Neural cell (in vitro differentiated cells): ENCODE measurements at regions not wholly inside any gene's neighbourhood (a gene's known extent, or its start where the extent isn't known, plus 50 kb on each side); places are given as distances from the start of the nearest gene placed in this dataset.

ENCODE experiments used
- H2AFZ ChIP-seq: fragments of 200-600, 300-800 bp; sonication (generic), shearing (Covaris generic); 2 replicates; pipeline ENCODE4 v1.6.0; 2014; ENCODE audit warnings: low read depth, mild to moderate bottlenecking, antibody characterized with exemption, low read length, moderate library complexity
- H3F3A ChIP-seq: fragments of 200-600 bp; shearing (Covaris generic); 2 replicates; pipeline ENCODE4 v1.6.1; 2016; ENCODE audit warnings: mild to moderate bottlenecking, moderate library complexity, mixed read lengths, antibody characterized with exemption, low read length; ENCODE audit not compliant: insufficient read depth, poor library complexity, severe bottlenecking
- H3K27ac ChIP-seq: fragments of 200-600, 300-800 bp; sonication (generic), shearing (Covaris generic); 2 replicates; pipeline ENCODE4 v1.5.1; 2014; ENCODE audit warnings: mild to moderate bottlenecking, low read length, moderate library complexity
- H3K27me3 ChIP-seq: fragments of 300-800, 200-600 bp; sonication (generic), shearing (Covaris generic); 2 replicates; pipeline ENCODE4 v1.6.0; 2014; ENCODE audit warnings: mild to moderate bottlenecking, low read depth, low read length, moderate library complexity; ENCODE audit not compliant: insufficient read depth
- H3K36me3 ChIP-seq: fragments of 300-800, 200-600 bp; sonication (generic), shearing (Covaris generic); 2 replicates; pipeline ENCODE4 v1.5.1; 2014; ENCODE audit warnings: mild to moderate bottlenecking, antibody characterized with exemption, low read length, moderate library complexity; ENCODE audit not compliant: insufficient read depth
- H3K4me2 ChIP-seq: fragments of 300-800, 200-600 bp; sonication (generic), shearing (Covaris generic); 2 replicates; pipeline ENCODE4 v1.6.0; 2014; ENCODE audit warnings: mild to moderate bottlenecking, low read length
- H3K4me3 ChIP-seq: fragments of 300-800, 200-600 bp; sonication (generic), shearing (Covaris generic); 2 replicates; pipeline ENCODE4 v1.5.1; 2014; ENCODE audit warnings: mild to moderate bottlenecking, low read length, moderate library complexity
- H3K79me2 ChIP-seq: fragments of 200-600 bp; shearing (Covaris generic); replicated peaks from 2 replicates; pipeline ENCODE4 v1.6.0; 2014; ENCODE audit warnings: mild to moderate bottlenecking, low read length, moderate library complexity; ENCODE audit not compliant: insufficient read depth
- H3K9ac ChIP-seq: fragments of 300-800, 200-600 bp; sonication (generic), shearing (Covaris generic); 2 replicates; pipeline ENCODE4 v1.6.1; 2016; ENCODE audit warnings: mild to moderate bottlenecking, low read length, mixed read lengths
- H3K9me2 ChIP-seq: fragments of 200-600 bp; shearing (Covaris generic); 2 replicates; pipeline ENCODE4 v1.6.1; 2016; ENCODE audit warnings: mild to moderate bottlenecking, low read length, mixed read lengths; ENCODE audit not compliant: insufficient read depth
- H3K9me3 ChIP-seq: fragments of 200-600, 300-800 bp; sonication (generic), shearing (Covaris generic); 2 replicates; pipeline ENCODE4 v1.6.1; 2016; ENCODE audit warnings: mild to moderate bottlenecking, mixed run types, low read length, moderate library complexity, mixed read lengths
- H4K20me1 ChIP-seq: fragments of 200-600 bp; shearing (Covaris generic); 2 replicates; pipeline ENCODE4 v1.6.1; 2016; ENCODE audit warnings: mild to moderate bottlenecking, mixed run types; ENCODE audit not compliant: insufficient read depth
- CTCF ChIP-seq: fragments of 450-650 bp; IDR thresholded peaks from 2 replicates; pipeline ENCODE4 v1.5.1; 2014; ENCODE audit warnings: antibody characterized with exemption, mild to moderate bottlenecking, moderate library complexity; ENCODE audit not compliant: poor library complexity, severe bottlenecking
- EP300 ChIP-seq: fragments of 450-650 bp; conservative IDR thresholded peaks from 2 replicates; pipeline ENCODE4 v1.6.1; 2014; ENCODE audit warnings: antibody characterized with exemption, mild to moderate bottlenecking, moderate library complexity; ENCODE audit not compliant: poor library complexity, severe bottlenecking
- EZH2 ChIP-seq: fragments of 200-600, 300-800 bp; shearing (Covaris generic), sonication (generic); IDR thresholded peaks from 2 replicates; pipeline ENCODE4 v1.6.1; 2014; ENCODE audit warnings: antibody characterized with exemption, low read length, borderline replicate concordance, mild to moderate bottlenecking; ENCODE audit not compliant: insufficient read depth, poor library complexity, severe bottlenecking
- MXI1 ChIP-seq: fragments of 450-650 bp; conservative IDR thresholded peaks from 2 replicates; pipeline ENCODE4 v1.6.1; 2014; ENCODE audit warnings: antibody characterized with exemption, mild to moderate bottlenecking; ENCODE audit not compliant: poor library complexity, severe bottlenecking
- POLR2AphosphoS5 ChIP-seq: IDR thresholded peaks from 2 replicates; pipeline ENCODE4 v1.6.1; 2012
- RAD21 ChIP-seq: fragments of 450-650 bp; conservative IDR thresholded peaks from 2 replicates; pipeline ENCODE4 v1.6.1; 2014; ENCODE audit warnings: antibody characterized with exemption, mild to moderate bottlenecking, moderate library complexity
- REST ChIP-seq: IDR thresholded peaks from 2 replicates; pipeline ENCODE4 v1.6.1; 2012; ENCODE audit warnings: borderline replicate concordance
- SMC3 ChIP-seq: fragments of 450-650 bp; conservative IDR thresholded peaks from 2 replicates; pipeline ENCODE4 v1.6.1; 2014; ENCODE audit warnings: antibody characterized with exemption, mild to moderate bottlenecking, moderate library complexity; ENCODE audit not compliant: poor library complexity
- TAF1 ChIP-seq: IDR thresholded peaks from 2 replicates; pipeline ENCODE4 v1.6.1; 2012; ENCODE audit warnings: low read depth

- Histone ChIP-seq H3K79me2 (no peaks in the 10 kb centered on the region), H3K9me2 (no peaks in the 10 kb centered on the region), H3F3A (no peaks in the 10 kb centered on the region), H3K27ac (no peak overlapping the region), H4K20me1 (no peaks in the 10 kb centered on the region), H3K4me3 (no peak overlapping the region), H2AFZ (no peak overlapping the region), H3K9me3 (no peaks in the 10 kb centered on the region), H3K36me3 (no peaks in the 10 kb centered on the region), H3K4me2 (no peak overlapping the region), H3K9ac (no peak overlapping the region), H3K27me3 (no peaks in the 10 kb centered on the region)
- no peak for TF ChIP-seq EP300
- TF ChIP-seq MXI1: no peak
- TF ChIP-seq RAD21: no peak
- no peak for TF ChIP-seq POLR2AphosphoS5
- TF ChIP-seq TAF1: no peak
- no peak for TF ChIP-seq SMC3
- TF ChIP-seq CTCF: no peak
- no peak for TF ChIP-seq REST
- no peak for TF ChIP-seq EZH2
Measured at GRCh38 chr5:82396396-82396795, 118.2 kb upstream of the RPS23 start.

GRCh38 chr5:82393951-82394350 lies 115.8 kb upstream of the RPS23 start:
- Histone ChIP-seq H2AFZ (no peak overlapping the region), H4K20me1 (no peaks in the 10 kb centered on the region), H3K9ac (no peak overlapping the region), H3F3A (no peaks in the 10 kb centered on the region), H3K9me2 (no peaks in the 10 kb centered on the region), H3K9me3 (no peaks in the 10 kb centered on the region), H3K36me3 (no peaks in the 10 kb centered on the region), H3K4me2 (no peak overlapping the region), H3K27me3 (no peaks in the 10 kb centered on the region), H3K27ac (no peak overlapping the region), H3K4me3 (no peak overlapping the region), H3K79me2 (no peaks in the 10 kb centered on the region)
- TF ChIP-seq RAD21: no peak

- Histone ChIP-seq H3K9me2 (no peaks in the 10 kb centered on the region), H3K36me3 (no peaks in the 10 kb centered on the region), H3K4me2 (no peak overlapping the region), H3K9ac (no peak overlapping the region), H4K20me1 (no peaks in the 10 kb centered on the region), H3F3A (no peaks in the 10 kb centered on the region), H3K27ac (no peak overlapping the region), H3K79me2 (no peaks in the 10 kb centered on the region), H3K4me3 (no peak overlapping the region), H3K9me3 (no peaks in the 10 kb centered on the region), H3K27me3 (no peaks in the 10 kb centered on the region), H2AFZ (no peak overlapping the region)
- TF ChIP-seq EP300 (no peak), CTCF (no peak), TAF1 (no peak), MXI1 (no peak), SMC3 (no peak)
Measured at GRCh38 chr5:82390088-82390487, 111.9 kb upstream of the RPS23 start.
